KMS-11 (cell line): ENCODE measurements at regions not wholly inside any gene's neighbourhood (a gene's known extent, or its start where the extent isn't known, plus 50 kb on each side); places are given as distances from the start of the nearest gene placed in this dataset.

Experiments used
- H2AFZ ChIP-seq: fragments of 200-600 bp; sonication (generic); 2 replicates; pipeline ENCODE4 v1.6.1; 2016; ENCODE audit warnings: antibody characterized with exemption, mixed run types, low read depth
- H3K27ac ChIP-seq: fragments of 200-600 bp; sonication (generic); 2 replicates; pipeline ENCODE4 v1.6.1; 2016; ENCODE audit warnings: mild to moderate bottlenecking, mixed run types
- H3K27me3 ChIP-seq: fragments of 200-600 bp; sonication (generic); 2 replicates; pipeline ENCODE4 v1.6.1; 2017; ENCODE audit warnings: mild to moderate bottlenecking, low read depth, mixed run types, moderate library complexity; ENCODE audit not compliant: insufficient read depth
- H3K36me3 ChIP-seq: fragments of 200-600 bp; sonication (generic); 2 replicates; pipeline ENCODE4 v1.6.1; 2017; ENCODE audit warnings: mild to moderate bottlenecking, mixed run types; ENCODE audit not compliant: insufficient read depth
- H3K4me1 ChIP-seq: fragments of 200-600 bp; sonication (generic); 2 replicates; pipeline ENCODE4 v1.6.1; 2016; ENCODE audit warnings: mild to moderate bottlenecking, low read depth, mixed run types; ENCODE audit not compliant: poor library complexity, severe bottlenecking
- H3K4me2 ChIP-seq: fragments of 200-600 bp; sonication (generic); 2 replicates; pipeline ENCODE4 v1.7.0; 2016; ENCODE audit warnings: mild to moderate bottlenecking, mixed run types
- H3K4me3 ChIP-seq: fragments of 200-600 bp; sonication (generic); IDR thresholded peaks from 2 replicates; pipeline ENCODE4 v1.6.1; 2017; ENCODE audit warnings: low read depth, low read length, mixed read lengths; ENCODE audit not compliant: insufficient read depth
- H3K79me2 ChIP-seq: fragments of 200-600 bp; sonication (generic); 2 replicates; pipeline ENCODE4 v1.6.1; 2016; ENCODE audit warnings: low read depth, mixed run types; ENCODE audit not compliant: insufficient read depth
- H3K9ac ChIP-seq: fragments of 200-600 bp; sonication (generic); 2 replicates; pipeline ENCODE4 v1.6.1; 2016; ENCODE audit warnings: mild to moderate bottlenecking, mixed run types
- H4K20me1 ChIP-seq: fragments of 200-600 bp; sonication (generic); 2 replicates; pipeline ENCODE4 v1.6.1; 2016; ENCODE audit warnings: mild to moderate bottlenecking, mixed run types; ENCODE audit not compliant: insufficient read depth
- TF ChIP-seq, protein P1 (sequence below): fragments of 200-600 bp; sonication (generic); conservative IDR thresholded peaks from 2 replicates; pipeline ENCODE4 v1.6.1; 2017; ENCODE audit warnings: low read depth, mild to moderate bottlenecking, antibody characterized with exemption, low read length, moderate library complexity, mixed read lengths

GRCh38 chr15:70407336-70407670, 309.6 kb upstream of the TLE3 start:
- TF ChIP-seq, protein P1, sequence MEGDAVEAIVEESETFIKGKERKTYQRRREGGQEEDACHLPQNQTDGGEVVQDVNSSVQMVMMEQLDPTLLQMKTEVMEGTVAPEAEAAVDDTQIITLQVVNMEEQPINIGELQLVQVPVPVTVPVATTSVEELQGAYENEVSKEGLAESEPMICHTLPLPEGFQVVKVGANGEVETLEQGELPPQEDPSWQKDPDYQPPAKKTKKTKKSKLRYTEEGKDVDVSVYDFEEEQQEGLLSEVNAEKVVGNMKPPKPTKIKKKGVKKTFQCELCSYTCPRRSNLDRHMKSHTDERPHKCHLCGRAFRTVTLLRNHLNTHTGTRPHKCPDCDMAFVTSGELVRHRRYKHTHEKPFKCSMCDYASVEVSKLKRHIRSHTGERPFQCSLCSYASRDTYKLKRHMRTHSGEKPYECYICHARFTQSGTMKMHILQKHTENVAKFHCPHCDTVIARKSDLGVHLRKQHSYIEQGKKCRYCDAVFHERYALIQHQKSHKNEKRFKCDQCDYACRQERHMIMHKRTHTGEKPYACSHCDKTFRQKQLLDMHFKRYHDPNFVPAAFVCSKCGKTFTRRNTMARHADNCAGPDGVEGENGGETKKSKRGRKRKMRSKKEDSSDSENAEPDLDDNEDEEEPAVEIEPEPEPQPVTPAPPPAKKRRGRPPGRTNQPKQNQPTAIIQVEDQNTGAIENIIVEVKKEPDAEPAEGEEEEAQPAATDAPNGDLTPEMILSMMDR: no peak
- no peak overlapping the region for H3K4me2 ChIP-seq
- no peak overlapping the region for H3K4me3 ChIP-seq
- H3K9ac ChIP-seq: no peak overlapping the region
- H3K79me2 ChIP-seq: no peaks in the 10 kb centered on the region
- H2AFZ ChIP-seq: no peak overlapping the region
- H4K20me1 ChIP-seq: no peaks in the 10 kb centered on the region
- no peak overlapping the region for H3K27ac ChIP-seq
- H3K4me1 ChIP-seq: peaks cover 24% of the 10 kb centered on the region
- no peaks in the 10 kb centered on the region for H3K36me3 ChIP-seq
- no peaks in the 10 kb centered on the region for H3K27me3 ChIP-seq

DNA sequence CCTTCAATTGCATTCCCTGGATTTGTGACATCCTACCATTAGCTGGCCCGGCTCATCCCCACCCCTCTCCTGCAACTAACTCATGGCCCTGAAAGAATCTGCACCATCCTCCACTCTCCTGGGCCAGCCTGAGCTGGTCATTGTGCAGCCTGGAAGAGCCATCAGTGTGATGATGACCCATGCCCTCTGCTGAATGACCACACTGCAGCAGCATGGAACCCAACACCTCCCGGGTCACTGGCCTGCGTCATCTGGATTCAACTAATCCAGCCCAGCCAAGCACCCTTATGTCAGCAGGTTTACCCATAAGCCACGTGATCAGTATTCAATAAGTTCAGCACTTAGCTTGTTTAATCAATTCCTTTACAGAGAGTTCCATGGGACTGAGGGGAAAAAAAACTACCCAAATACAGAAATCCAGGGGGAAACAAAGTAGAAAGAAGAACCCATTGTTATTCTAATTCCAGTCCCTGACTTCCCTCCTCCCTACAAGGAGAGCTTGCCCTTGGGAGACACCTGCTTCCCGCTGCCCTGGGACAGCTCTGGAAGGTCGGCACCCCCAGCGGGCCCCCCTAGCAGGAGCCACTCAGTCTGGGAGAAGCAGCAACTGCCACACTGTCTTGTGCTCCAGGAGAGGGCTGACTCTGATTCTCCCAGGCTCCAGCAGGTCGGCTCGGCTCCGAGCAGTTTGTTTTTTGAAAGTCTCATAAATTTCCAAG, 309.1 kb upstream of the TLE3 start:
- Histone ChIP-seq H3K4me2 (no peak overlapping the region), H3K4me3 (no peak overlapping the region), H3K79me2 (no peaks in the 10 kb centered on the region), H4K20me1 (no peaks in the 10 kb centered on the region), H3K9ac (no peak overlapping the region), H2AFZ (no peak overlapping the region), H3K27ac (no peak overlapping the region), H3K36me3 (no peaks in the 10 kb centered on the region), H3K27me3 (no peaks in the 10 kb centered on the region), H3K4me1 (peaks cover 24% of the 10 kb centered on the region)
- TF ChIP-seq, protein P1: no peak

- H3K79me2 ChIP-seq: no peaks in the 10 kb centered on the region
- H3K36me3 ChIP-seq: no peaks in the 10 kb centered on the region
These were observed 304.0 kb upstream of the TLE3 start for GRCh38 chr15:70401709-70402108.

GRCh38 chr15:70400766-70401541, 303.2 kb upstream of the TLE3 start:
- Histone ChIP-seq H3K36me3 (no peaks in the 10 kb centered on the region), H3K4me3 (no peak overlapping the region), H3K79me2 (no peaks in the 10 kb centered on the region), H3K27me3 (no peaks in the 10 kb centered on the region), H2AFZ (no peak overlapping the region), H4K20me1 (no peaks in the 10 kb centered on the region), H3K4me1 (no peaks in the 10 kb centered on the region), H3K9ac (no peak overlapping the region), H3K27ac (no peak overlapping the region), H3K4me2 (no peak overlapping the region)
- TF ChIP-seq, protein P1: no peak

More at GRCh38 chr15:70401709-70402108, 304.0 kb upstream of the TLE3 start:
- no peak overlapping the region for H2AFZ ChIP-seq
- H3K9ac ChIP-seq: no peak overlapping the region
- H3K4me3 ChIP-seq: no peak overlapping the region
- H3K4me1 ChIP-seq: no peaks in the 10 kb centered on the region
- no peaks in the 10 kb centered on the region for H3K27me3 ChIP-seq
- H4K20me1 ChIP-seq: no peaks in the 10 kb centered on the region
- TF ChIP-seq, protein P1: no peak
- H3K4me2 ChIP-seq: no peak overlapping the region
- H3K27ac ChIP-seq: no peak overlapping the region
